Endothelial cell (in vitro differentiated cells): ENCODE measurements at regions not wholly inside any gene's neighbourhood (a gene's known extent, or its start where the extent isn't known, plus 50 kb on each side); places are given as distances from the start of the nearest gene placed in this dataset.

Experiments used
- DNase-seq: peaks from one replicate; pipeline ENCODE4 v3.0.0; 2021; ENCODE audit warnings: low spot score
- H3K27ac Mint-ChIP-seq: one replicate; pipeline ENCODE4 v1.8.0; 2021; ENCODE audit warnings: mixed read lengths, inconsistent platforms; ENCODE audit not compliant: unreplicated experiment
- H3K27me3 Mint-ChIP-seq: one replicate; pipeline ENCODE4 v1.8.0; 2021; ENCODE audit warnings: mild to moderate bottlenecking, moderate library complexity, mixed read lengths, inconsistent platforms; ENCODE audit not compliant: unreplicated experiment
- H3K36me3 Mint-ChIP-seq: one replicate; pipeline ENCODE4 v1.8.0; 2021; ENCODE audit warnings: mild to moderate bottlenecking, low read depth, mixed read lengths, inconsistent platforms; ENCODE audit not compliant: unreplicated experiment
- H3K4me1 Mint-ChIP-seq: one replicate; pipeline ENCODE4 v1.8.0; 2021; ENCODE audit warnings: mild to moderate bottlenecking, mixed read lengths, inconsistent platforms; ENCODE audit not compliant: unreplicated experiment
- H3K4me3 Mint-ChIP-seq: one replicate; pipeline ENCODE4 v1.8.0; 2021; ENCODE audit warnings: mild to moderate bottlenecking, mixed read lengths, inconsistent platforms; ENCODE audit not compliant: unreplicated experiment
- H3K9me3 Mint-ChIP-seq: one replicate; pipeline ENCODE4 v1.8.0; 2021; ENCODE audit warnings: mixed read lengths, inconsistent platforms; ENCODE audit not compliant: unreplicated experiment
- TF ChIP-seq, protein P1 (sequence below): fragments of 200-600 bp; sonication (generic); IDR thresholded peaks from one replicate; pipeline ENCODE4 v1.5.0; 2021; ENCODE audit warnings: antibody characterized with exemption; ENCODE audit not compliant: unreplicated experiment

GRCh38 chr16:49964316-49964715 is 60.7 kb upstream of the CNEP1R1 start:
- H3K4me3 Mint-ChIP-seq, result no peak overlapping the region
- no peaks in the 10 kb centered on the region for H3K27me3 Mint-ChIP-seq
- H3K27ac Mint-ChIP-seq, result no peak overlapping the region
- no peaks in the 10 kb centered on the region for H3K9me3 Mint-ChIP-seq
- DNase-seq, result no peak
- no peaks in the 10 kb centered on the region for H3K4me1 Mint-ChIP-seq
- TF ChIP-seq, protein P1, sequence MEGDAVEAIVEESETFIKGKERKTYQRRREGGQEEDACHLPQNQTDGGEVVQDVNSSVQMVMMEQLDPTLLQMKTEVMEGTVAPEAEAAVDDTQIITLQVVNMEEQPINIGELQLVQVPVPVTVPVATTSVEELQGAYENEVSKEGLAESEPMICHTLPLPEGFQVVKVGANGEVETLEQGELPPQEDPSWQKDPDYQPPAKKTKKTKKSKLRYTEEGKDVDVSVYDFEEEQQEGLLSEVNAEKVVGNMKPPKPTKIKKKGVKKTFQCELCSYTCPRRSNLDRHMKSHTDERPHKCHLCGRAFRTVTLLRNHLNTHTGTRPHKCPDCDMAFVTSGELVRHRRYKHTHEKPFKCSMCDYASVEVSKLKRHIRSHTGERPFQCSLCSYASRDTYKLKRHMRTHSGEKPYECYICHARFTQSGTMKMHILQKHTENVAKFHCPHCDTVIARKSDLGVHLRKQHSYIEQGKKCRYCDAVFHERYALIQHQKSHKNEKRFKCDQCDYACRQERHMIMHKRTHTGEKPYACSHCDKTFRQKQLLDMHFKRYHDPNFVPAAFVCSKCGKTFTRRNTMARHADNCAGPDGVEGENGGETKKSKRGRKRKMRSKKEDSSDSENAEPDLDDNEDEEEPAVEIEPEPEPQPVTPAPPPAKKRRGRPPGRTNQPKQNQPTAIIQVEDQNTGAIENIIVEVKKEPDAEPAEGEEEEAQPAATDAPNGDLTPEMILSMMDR, result no peak
- no peaks in the 10 kb centered on the region for H3K36me3 Mint-ChIP-seq

- no peak overlapping the region for H3K27ac Mint-ChIP-seq
- TF ChIP-seq, protein P1, result no peak
Observed at GRCh38 chr16:49964973-49965372, 60.1 kb upstream of the CNEP1R1 start.

GRCh38 chr16:49967012-49967559 is 57.9 kb upstream of the CNEP1R1 start:
- H3K27me3 Mint-ChIP-seq, result no peaks in the 10 kb centered on the region
- H3K4me1 Mint-ChIP-seq, result no peaks in the 10 kb centered on the region
- H3K36me3 Mint-ChIP-seq, result no peaks in the 10 kb centered on the region
- TF ChIP-seq, protein P1, result no peak
- no peaks in the 10 kb centered on the region for H3K9me3 Mint-ChIP-seq
- H3K4me3 Mint-ChIP-seq, result no peak overlapping the region
- no peak overlapping the region for H3K27ac Mint-ChIP-seq
- DNase-seq, result no peak

More at GRCh38 chr16:49964973-49965372, 60.1 kb upstream of the CNEP1R1 start:
- Mint-ChIP-seq H3K9me3 (no peaks in the 10 kb centered on the region), H3K4me1 (no peaks in the 10 kb centered on the region), H3K4me3 (no peak overlapping the region), H3K36me3 (no peaks in the 10 kb centered on the region), H3K27me3 (no peaks in the 10 kb centered on the region)
- no peak for DNase-seq

DNA sequence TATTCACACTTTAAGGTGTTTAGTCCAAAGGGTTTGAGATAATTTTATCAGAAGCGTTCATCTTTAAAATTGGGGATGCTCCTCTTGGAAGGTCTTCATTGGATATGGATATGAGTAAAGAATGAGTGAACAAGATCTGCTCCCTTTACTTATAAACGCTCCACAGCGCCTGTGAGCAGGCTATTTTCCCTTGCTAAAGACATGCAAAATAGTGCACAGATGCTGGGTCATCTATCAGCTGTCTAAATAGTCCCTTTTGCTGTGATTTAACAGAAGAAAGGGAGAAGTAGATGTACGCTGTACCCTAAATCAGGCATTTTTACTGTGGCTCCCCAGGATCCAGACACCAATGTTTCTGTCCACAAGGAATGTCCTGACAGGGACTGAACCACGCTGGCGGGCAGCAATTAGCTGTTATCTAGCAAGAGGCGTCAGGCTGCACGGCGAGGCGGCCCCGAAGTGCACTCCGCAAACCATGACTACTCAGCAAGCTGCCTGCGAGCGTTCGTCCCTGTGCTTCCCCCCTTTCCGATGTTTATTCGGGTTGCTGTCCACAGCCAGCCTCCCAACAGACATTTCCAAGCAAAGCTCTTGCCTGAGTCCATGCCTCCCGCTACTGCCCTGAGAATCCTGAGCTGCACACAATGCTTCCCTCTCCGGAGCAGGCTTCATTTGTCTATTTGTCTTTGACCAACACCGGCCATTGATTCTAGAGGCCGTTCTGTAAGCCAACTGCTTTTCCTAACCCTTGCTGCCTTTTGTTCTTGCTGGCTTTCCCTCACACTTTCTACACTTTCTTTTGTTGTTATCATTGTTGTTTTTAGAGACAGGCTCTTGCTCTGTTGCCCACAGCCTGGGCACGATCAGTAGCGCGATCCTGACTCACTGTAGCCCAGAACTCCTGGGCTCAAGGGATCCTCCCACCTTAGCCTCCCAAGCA is 55.7 kb upstream of the CNEP1R1 start:
- Mint-ChIP-seq H3K4me3 (no peak overlapping the region), H3K36me3 (no peaks in the 10 kb centered on the region), H3K27ac (no peak overlapping the region), H3K4me1 (no peaks in the 10 kb centered on the region), H3K27me3 (no peaks in the 10 kb centered on the region), H3K9me3 (no peaks in the 10 kb centered on the region)
- TF ChIP-seq, protein P1, result no peak
- DNase-seq, result no peak

DNA sequence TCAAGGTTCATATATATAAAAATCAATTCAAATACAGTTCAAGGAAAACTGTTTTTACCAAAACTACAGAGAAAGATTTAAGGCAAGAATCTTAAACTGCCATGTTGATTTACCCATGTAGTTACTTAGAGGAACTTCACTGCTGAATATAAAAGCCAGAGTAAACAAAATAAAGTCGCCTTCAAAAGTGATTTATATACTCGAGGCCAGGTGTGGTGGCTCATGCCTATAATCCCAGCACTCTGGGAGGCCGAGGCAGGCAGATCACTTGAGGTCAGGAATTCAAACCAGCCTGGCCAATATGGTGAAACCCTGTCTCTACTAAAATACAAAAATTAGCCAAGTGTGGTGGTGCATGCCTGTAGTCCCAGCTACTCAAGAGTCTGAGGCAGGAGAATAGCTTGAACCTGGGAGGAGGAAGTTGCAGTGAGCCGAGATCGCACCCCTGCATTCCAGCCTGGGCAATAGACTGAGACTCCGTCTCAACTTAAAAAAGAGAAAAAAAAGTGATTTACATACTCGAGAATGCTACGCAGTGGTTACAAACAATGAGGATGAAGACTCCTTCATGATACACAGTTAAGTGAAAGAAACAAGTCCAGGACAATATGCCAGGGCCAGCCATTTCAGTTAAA is 54.1 kb upstream of the CNEP1R1 start:
- DNase-seq, result no peak
- H3K4me1 Mint-ChIP-seq, result no peaks in the 10 kb centered on the region
- no peak overlapping the region for H3K27ac Mint-ChIP-seq
- no peaks in the 10 kb centered on the region for H3K36me3 Mint-ChIP-seq
- no peaks in the 10 kb centered on the region for H3K27me3 Mint-ChIP-seq
- TF ChIP-seq, protein P1, result no peak
- no peaks in the 10 kb centered on the region for H3K9me3 Mint-ChIP-seq
- H3K4me3 Mint-ChIP-seq, result no peak overlapping the region
